Cardiac septum (tissue), 1 donor: ENCODE measurements at regions not wholly inside any gene's neighbourhood (a gene's known extent, or its start where the extent isn't known, plus 50 kb on each side); places are given as distances from the start of the nearest gene placed in this dataset.

ENCODE experiments used
- DNase-seq: peaks from one replicate; pipeline ENCODE4 v3.0.0-alpha.2; 2020; ENCODE audit warnings: low spot score
- intact Hi-C: fragments of 100-400 bp; cut with DNase I; formaldehyde crosslinking; loops from one replicate; pipeline ENCODE4 v1.14.0; 2022
- donor health status: DM: no; HTN: no; CAD: no.

DNA sequence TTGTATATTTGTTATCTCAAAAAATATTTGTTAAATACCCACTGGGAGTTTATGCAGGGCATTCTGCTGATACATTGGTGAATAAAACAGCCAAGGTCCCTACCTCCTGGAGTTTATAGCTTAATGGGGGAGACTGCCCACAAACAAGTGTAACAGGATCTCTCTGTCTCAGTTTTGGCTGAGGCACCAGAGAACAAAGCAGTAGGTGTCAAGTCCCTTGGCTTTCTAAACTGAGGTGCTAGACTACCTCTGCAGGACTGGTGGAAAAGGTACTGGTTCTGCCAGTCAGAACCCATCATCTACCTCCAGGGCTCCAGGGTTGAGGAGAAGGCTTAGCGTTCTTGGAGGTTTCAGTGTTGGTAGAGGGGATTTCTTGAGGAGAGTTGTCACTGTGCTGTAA lies 188.4 kb upstream of the ELL2 start:
- DNase-seq, result no peak
- intact Hi-C loops, result no loop called here

DNA sequence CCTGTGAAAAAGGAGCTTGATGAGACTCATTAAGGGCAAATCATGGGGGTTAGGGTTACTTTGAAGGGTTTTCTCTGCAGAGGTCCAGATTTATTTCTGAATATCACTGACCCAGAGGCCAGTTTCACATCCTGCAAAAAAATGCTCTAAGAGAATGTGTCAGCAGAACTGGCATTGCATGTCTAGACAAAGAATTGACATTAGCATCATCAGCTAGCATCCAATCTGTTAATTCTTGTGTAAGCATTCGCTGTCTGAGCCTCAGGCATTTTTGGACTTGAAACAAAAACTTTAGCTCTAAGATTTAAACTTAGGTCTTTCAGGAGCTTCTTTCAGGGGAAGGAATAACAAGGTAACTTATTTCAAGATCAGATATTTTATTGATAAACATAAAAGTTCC lies 187.9 kb upstream of the ELL2 start:
- intact Hi-C loops, result no loop called here
- no peak for DNase-seq

DNA sequence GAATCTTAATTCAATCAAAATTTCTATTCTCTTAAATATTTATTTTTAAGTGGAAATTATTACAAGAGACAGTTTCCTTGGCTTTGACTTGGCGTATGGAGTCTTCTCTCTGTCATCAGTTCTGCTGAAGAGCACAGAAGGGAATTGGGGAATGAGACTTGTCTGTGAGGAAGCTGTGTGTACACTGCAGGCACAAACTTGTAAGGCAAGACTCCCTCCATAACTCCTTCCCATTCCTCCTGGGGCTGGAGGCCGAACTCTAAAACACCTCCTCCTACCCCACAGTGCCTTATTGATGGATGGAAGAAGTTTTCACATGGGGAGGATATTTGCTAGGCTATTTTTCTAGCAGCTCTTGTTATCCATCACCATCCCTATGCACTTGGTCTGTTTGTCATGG lies 187.4 kb upstream of the ELL2 start:
- intact Hi-C loops, result no loop called here
- no peak for DNase-seq

DNA sequence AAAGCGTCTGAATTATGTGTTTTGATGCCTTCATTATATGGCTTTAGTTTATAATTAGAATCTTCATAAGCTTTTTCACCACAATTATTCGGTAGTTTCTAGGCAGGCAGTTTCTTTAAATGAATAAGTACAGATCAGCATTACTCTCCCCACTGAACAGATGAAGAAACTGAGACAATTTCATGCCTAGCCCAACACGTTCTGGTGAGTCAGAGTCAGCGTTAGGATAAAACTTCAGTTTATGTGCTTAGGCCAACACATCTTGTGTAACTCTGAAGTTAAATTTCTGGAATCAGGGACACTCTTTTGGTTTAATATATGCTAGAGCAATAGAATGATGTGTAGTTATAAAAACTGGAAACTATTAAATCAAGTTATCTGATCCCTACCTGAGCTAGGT lies 186.7 kb upstream of the ELL2 start:
- intact Hi-C loops, result no loop called here
- no peak for DNase-seq

DNA sequence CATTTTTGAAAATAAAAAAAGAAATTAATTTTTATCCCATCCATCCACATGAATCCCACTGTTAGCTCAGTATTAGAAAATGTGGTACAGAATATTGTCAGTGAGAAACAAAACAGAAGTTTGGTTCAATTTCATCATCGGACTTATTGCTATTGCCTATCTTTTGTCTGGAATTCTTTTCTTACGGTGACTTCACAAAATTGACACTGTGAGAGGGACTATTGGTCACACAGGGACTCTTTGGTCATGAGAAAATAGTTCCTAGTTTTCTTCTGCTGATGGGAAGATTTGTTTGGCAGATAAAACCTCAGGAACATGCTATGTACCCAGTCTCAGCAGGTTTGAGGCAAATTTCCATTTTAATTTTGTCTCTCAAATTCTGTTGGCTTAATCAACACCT lies 186.2 kb upstream of the ELL2 start:
- intact Hi-C loops, result no loop called here
- no peak for DNase-seq

DNA sequence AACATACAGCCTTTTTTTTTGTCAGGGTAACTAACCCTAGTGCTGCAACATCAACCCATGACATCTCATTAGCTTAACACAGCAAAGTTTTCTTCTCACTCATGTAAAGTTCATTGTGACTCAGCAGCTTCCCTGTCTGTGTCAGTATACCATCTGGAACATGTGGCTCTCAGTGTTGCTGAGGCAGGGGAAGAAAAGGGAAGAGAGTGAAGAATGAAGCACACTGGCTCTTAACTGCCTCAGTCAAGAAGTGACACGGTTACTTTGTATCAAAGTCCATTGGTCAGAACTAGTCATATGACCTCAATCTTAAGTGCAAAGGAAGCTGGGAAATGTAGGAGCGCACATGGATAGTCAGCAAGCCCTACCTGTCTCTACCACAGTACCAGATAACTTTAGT lies 185.0 kb upstream of the ELL2 start:
- DNase-seq, result no peak
- intact Hi-C loops, result no loop called here

- intact Hi-C loops, result no loop called here
- no peak for DNase-seq
Observed at GRCh38 chr5:96144289-96144688, 182.6 kb upstream of the ELL2 start.

DNA sequence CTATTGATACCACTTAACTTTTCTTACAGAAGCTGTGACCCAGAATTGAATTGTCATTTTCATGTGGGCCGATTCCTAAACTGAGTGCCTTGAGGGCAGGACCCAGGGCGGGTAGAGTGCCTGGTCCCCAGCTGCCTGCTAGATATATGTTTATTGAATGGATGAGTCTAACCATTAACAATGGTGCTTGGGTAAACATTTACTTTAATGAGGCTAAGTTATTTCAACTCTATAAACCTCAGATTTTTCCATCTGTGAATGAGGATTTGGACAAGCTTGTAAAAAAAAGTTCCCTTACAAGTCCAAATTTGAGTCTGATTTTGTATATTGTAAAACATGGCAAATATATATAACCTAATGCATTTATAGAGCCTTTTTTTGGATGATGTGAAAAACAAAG lies 181.8 kb upstream of the ELL2 start:
- intact Hi-C loops, result no loop called here
- no peak for DNase-seq

- DNase-seq, result no peak
- intact Hi-C loops, result no loop called here
Observed at GRCh38 chr5:96142786-96143434, 181.3 kb upstream of the ELL2 start.

DNA sequence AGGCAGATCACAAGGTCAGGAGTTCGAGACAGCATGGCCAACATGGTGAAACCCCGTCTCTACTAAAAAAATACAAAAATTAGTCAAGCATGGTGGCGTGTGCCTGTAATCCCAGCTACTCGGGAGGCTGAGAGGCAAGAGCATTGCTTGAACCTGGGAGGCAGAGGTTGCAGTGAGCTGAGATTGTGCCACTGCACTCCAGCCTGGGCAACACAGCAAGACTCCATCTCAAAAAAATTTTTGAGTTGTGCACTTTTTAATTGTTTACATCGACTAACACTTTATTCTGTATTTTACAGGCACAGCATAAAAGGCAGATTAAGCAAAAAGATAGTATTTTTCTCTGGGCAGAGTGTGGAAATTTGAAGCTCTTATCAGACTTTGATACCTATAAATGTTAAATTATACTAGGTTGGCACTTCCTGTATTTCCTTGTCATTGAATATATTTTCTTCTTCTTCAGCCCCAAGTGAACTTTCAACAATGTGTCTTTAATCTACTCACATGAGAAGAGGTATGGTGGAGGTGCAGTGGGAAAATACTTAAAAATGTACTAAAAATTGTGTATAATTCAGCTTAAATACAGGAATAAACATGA lies 180.6 kb upstream of the ELL2 start:
- intact Hi-C loops, result no loop called here
- no peak for DNase-seq

GRCh38 chr5:96141749-96142148 lies 180.1 kb upstream of the ELL2 start:
- intact Hi-C loops, result no loop called here
- DNase-seq, result no peak

DNA sequence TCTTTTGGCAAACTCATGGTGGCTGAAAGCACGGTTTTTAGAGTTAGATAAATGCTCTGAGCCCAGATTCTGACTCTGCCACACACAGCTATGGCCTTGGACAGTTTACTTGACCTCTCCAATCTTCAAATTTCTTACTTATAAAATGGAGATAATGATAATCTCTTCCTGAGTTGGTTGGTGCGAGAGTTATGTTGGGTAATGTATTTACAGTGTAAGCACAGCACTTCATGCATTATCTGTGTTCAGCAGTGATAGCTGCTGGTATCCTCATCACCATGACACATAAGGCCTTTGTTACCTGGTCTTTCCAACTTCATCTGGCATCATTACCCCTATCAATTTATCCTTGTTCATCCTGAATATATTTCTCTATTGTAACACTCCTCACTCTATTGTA lies 178.8 kb upstream of the ELL2 start:
- intact Hi-C loops, result no loop called here
- no peak for DNase-seq

DNA sequence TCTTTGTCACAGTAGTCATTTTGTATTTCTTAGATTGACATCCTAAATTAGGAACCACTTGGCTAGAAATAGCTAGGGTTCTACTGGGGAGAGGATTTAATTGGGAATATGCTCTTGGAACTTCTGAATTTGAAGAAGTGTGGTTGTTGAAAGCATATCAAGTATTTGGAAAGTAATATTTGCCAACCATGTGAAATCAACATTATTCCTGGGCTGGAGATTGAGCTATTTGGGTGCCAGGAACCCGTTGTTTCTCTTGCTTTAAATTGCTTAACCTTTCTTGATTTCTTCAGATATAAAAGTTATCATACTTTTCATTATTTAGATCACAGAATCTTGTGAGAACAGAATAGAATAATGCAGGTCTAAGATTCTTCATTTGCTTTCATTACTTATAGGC lies 178.4 kb upstream of the ELL2 start:
- intact Hi-C loops, result no loop called here
- no peak for DNase-seq

- intact Hi-C loops, result no loop called here
- DNase-seq, result no peak
Observed at GRCh38 chr5:96134886-96135285, 173.2 kb upstream of the ELL2 start.

DNA sequence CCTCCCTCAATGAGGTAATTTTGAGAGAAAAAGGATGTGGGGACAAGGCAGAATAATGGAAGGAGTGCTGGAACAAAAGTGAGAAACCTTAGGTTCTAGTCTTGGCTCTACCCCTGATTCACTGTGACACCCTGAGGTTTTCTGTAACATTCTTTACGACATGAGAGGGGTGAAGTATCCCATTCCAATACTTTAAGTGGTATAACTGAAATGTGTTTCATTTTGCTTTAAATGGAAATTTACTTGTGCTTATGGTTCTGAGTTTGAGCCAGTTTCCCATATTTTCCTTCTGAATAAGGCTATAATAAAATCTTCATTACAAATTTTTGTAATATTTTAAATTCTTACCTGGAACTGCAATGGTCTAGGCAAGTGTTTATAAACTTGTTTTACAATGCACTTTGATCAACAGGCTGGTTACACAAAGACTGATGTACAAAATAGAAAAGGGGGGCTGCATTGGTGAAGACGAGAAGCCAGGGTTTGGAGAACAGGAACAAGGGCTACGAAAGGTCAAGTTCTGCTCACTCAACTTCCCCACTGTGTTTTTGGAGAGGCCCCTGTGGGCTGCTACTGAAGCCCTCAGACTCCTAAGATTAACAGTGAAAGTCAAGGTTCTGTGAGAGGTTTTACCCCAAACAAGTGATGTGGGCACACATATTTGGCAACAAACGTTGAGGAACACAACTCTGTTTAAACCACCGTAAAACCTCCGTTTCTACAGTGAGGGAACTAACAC lies 171.9 kb upstream of the ELL2 start:
- intact Hi-C loops, result no loop called here

DNA sequence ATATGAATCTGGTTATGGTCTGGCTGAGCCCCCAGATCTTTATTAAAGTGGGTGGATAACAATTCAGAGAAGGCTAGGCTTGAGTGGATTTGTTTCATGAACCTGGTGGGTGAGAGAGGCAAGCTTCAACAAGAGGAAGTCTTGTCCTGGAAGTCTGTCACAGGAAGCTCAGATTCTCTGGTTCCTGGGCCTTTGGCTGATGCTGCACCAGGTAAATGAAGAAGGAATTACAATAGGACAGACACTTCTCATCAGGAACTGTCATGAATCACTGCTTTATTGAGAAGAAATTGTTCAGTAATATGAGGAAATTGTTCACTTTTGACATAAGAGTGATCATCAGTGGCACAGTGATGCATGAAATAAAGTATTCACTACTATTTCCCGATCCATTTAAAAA lies 167.6 kb upstream of the ELL2 start:
- intact Hi-C loops, result loop anchor here (5.0 to 10.0 kb wide), 2 partner anchors 208 to 264 kb away; no protein-coding TSS in a partner anchor

More for the DNA sequence above, 171.9 kb upstream of the ELL2 start:
- DNase-seq, result no peak

DNA sequence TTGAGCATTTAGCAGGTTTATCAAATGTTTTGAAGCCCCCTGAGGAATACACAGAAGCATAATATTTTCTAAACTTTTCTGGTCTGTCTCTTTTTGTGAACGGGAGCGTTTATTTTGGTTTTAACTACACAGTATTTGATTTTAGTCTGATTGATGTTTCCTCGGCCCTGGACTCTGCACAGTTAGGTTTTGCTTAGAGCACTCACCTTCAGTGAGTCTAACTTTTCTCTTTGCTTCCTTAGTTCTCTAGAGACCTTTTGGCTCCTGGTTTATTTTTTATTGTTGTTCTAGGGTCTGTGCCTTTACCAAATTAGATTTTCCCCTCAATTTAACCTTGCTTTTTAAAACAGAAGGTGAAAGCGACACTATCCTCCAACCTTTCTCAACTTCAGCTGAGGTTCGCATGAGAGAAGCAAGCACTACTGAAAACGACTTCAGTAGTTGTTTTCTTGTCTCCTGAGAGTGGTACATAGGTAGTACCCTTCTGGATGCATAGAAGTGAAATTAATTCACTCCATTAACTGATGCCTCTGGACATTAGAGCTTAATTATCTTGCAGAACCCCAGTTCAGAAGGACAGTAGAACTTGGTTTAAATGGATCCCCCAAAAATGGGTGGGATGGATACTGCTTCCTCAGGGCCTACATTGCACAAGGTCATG lies 166.7 kb upstream of the ELL2 start:
- intact Hi-C loops, result loop anchor here (5.0 to 10.0 kb wide), 2 partner anchors 209 to 264 kb away; no protein-coding TSS in a partner anchor
- no peak for DNase-seq

More for the DNA sequence above, 167.6 kb upstream of the ELL2 start:
- no peak for DNase-seq

- intact Hi-C loops, result loop anchor here (5.0 to 10.0 kb wide), 2 partner anchors 210 to 263 kb away; no protein-coding TSS in a partner anchor
Observed at GRCh38 chr5:96127538-96127937, 165.9 kb upstream of the ELL2 start.

DNA sequence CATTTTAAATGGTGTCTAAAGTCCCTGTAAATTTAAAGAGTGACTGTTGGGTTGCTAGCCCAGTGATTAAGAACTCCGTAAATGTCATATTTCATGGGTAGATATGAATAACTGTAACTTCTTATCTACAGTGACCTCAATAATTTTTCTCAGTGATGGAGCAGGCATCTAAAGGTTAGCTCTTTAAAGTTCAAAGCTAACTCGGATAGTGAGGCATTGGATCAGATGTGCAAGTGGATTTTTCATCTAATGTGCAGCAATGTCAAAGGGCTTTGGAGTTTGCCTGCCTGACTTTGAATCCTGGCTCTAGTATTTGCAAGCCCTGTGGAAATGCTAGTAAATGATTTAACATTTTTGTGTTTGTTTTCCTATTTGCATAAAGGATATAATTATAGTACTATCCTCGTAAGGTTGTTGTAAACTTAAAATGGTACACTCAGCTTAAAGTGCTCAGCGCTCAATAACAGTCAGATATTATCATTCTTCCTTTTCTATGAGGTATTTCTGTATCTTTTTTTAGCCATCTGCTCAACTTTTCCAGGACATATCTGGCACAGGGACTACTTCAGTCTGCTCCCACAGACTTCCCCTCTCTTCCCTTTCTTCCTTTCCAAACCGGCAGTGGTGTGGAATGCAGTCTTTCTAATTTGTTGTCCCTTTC lies 163.7 kb upstream of the ELL2 start:
- intact Hi-C loops, result loop anchor here (5.0 to 10.0 kb wide), 2 partner anchors 212 to 261 kb away; no protein-coding TSS in a partner anchor
- DNase-seq, result no peak

More at GRCh38 chr5:96127538-96127937, 165.9 kb upstream of the ELL2 start:
- no peak for DNase-seq

- intact Hi-C loops, result loop anchor here (10.0 kb wide), 1 partner anchor 260 kb away; no protein-coding TSS in a partner anchor
Observed at GRCh38 chr5:96124589-96124988, 162.9 kb upstream of the ELL2 start.

More at GRCh38 chr5:96124589-96124988, 162.9 kb upstream of the ELL2 start:
- DNase-seq, result no peak
